GM23248 (cell line): ENCODE measurements at regions not wholly inside any gene's neighbourhood (a gene's known extent, or its start where the extent isn't known, plus 50 kb on each side); places are given as distances from the start of the nearest gene placed in this dataset.

Source experiments
- EZH2 ChIP-seq: fragments of 200-600 bp; sonication (generic); IDR thresholded peaks from 2 replicates; pipeline ENCODE4 v1.6.1; 2018; ENCODE audit warnings: antibody characterized with exemption, mild to moderate bottlenecking; ENCODE audit not compliant: insufficient read depth, poor library complexity, severe bottlenecking
- EZH2phosphoT487 ChIP-seq: fragments of 200-600 bp; sonication (generic); IDR thresholded peaks from 2 replicates; pipeline ENCODE4 v1.6.1; 2018; ENCODE audit warnings: antibody characterized with exemption, moderate library complexity, mild to moderate bottlenecking, low read depth; ENCODE audit not compliant: insufficient read depth

DNA sequence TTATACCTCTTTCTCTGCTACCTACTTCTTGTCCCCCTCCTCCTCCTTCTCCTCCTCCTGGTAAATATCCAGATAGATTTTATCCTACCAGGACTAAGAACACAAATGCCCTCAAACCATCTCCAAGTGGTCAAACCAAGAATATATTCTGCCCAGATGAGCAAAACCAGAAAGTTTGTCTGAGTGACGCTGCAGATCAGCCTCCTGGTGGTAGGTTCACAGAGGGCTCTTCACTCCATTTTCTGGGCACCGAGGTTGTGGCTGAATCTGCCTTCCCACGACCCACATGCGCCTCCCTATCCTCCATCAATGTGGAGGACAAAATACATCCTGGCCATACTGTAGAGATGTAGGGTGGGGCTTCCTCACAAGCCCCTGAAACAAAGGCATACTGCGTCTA lies 543.6 kb downstream of the MN1 start:
- TF ChIP-seq EZH2 (no peak), EZH2phosphoT487 (no peak)
